GM10248 (cell line): ENCODE measurements at regions not wholly inside any gene's neighbourhood (a gene's known extent, or its start where the extent isn't known, plus 50 kb on each side); places are given as distances from the start of the nearest gene placed in this dataset.

Experiments used
- CTCF ChIA-PET: fragments of 300-600 bp; sonication (Branson Sonifier 250); formaldehyde crosslinking; extraction: SDS; loops from one replicate; lab custom pipeline; 2021; ENCODE audit warnings: antibody characterized with exemption; lab: Yijun Ruan, JAX
- POLR2A ChIA-PET: fragments of 350-650 bp; sonication (Branson Sonifier 250); formaldehyde crosslinking; extraction: SDS; loops from one replicate; lab custom pipeline; 2020; ENCODE audit warnings: antibody characterized with exemption; lab: Yijun Ruan, JAX
- DNase-seq: peaks from one replicate; pipeline ENCODE4 v3.0.0; 2012; ENCODE audit errors: extremely low spot score
- CTCF ChIP-seq: IDR thresholded peaks from 2 replicates; pipeline ENCODE4 v1.5.1; 2012; ENCODE audit warnings: mild to moderate bottlenecking, low read depth; ENCODE audit errors: extremely low read depth, missing control alignments, control extremely low read depth

GRCh38 chr19:31575846-31576335 is 226.7 kb upstream of the TSHZ3 start:
- POLR2A ChIA-PET, result no interaction called here
- CTCF ChIA-PET, result no interaction called here
- no peak for DNase-seq
- TF ChIP-seq CTCF, result no peak

- DNase-seq, result no peak
- ChIA-PET POLR2A (no interaction called here), CTCF (no interaction called here)
- no peak for TF ChIP-seq CTCF
Measured at GRCh38 chr19:31578326-31578725, 229.1 kb upstream of the TSHZ3 start.

DNA sequence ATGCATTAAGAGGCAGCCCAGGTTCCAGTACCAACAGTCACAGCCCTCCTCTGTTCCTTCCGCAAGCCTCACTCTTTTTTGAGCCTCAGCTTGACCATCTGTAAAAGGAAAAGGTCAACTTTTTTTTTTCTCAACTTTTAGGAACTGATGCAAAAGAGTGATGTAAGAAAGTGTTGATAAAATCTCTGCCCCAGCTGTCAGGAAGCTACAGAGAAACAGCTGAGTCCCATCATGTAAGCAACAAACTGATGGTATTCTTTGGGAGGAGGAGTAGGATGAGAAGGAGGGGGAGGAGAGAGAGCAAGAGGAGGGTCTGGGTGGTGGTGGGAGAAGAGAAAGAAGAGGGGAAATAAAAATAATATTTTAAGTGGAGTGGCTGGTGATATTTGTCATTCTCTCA is 233.9 kb upstream of the TSHZ3 start:
- CTCF ChIA-PET, result no interaction called here
- no peak for DNase-seq
- POLR2A ChIA-PET, result no interaction called here
- no peak for TF ChIP-seq CTCF

DNA sequence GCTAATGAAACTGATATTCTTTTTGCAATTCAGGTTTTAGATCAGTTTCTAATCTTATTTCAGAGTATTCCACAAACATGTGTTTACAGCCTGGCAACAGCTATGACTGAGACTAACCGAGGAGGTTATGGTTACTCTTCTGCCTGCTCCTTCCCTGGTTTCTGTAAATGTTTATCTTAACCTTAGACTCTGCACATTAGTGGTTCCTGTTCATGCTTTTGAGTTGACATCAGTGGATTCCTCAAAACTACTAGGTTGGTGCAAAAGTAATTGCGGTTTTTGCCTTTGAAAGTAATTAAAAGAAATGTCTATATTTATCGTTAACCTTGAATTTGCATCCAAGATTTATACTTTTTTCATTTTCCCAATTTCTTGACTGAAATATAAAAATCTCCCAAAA is 237.0 kb upstream of the TSHZ3 start:
- CTCF ChIA-PET, result no interaction called here
- no peak for TF ChIP-seq CTCF
- POLR2A ChIA-PET, result no interaction called here
- no peak for DNase-seq

- TF ChIP-seq CTCF, result no peak
- no peak for DNase-seq
- ChIA-PET POLR2A (no interaction called here), CTCF (no interaction called here)
Measured at GRCh38 chr19:31589109-31589508, 239.9 kb upstream of the TSHZ3 start.

GRCh38 chr19:31591258-31591657 is 242.0 kb upstream of the TSHZ3 start:
- TF ChIP-seq CTCF, result no peak
- CTCF ChIA-PET, result no interaction called here
- no peak for DNase-seq
- POLR2A ChIA-PET, result no interaction called here

- ChIA-PET POLR2A (no interaction called here), CTCF (no interaction called here)
- TF ChIP-seq CTCF, result no peak
- no peak for DNase-seq
Measured at GRCh38 chr19:31592456-31592855, 243.2 kb upstream of the TSHZ3 start.
